Activated CD8-positive, alpha-beta memory T cell treated with anti-CD3 and anti-CD28 coated beads for 36 hours (primary cell): ENCODE measurements at regions not wholly inside any gene's neighbourhood (a gene's known extent, or its start where the extent isn't known, plus 50 kb on each side); places are given as distances from the start of the nearest gene placed in this dataset.

ENCODE experiments used
- CTCF ChIA-PET: fragments of 350-600 bp; sonication (Branson Sonifier 250); formaldehyde crosslinking; loops from one replicate; lab custom pipeline; 2021; ENCODE audit warnings: antibody characterized with exemption; lab: Charles Lee
- POLR2A ChIA-PET: fragments of 350-600 bp; sonication (Branson Sonifier 250); formaldehyde crosslinking; loops from one replicate; lab custom pipeline; 2021; ENCODE audit warnings: antibody characterized with exemption; lab: Charles Lee

DNA sequence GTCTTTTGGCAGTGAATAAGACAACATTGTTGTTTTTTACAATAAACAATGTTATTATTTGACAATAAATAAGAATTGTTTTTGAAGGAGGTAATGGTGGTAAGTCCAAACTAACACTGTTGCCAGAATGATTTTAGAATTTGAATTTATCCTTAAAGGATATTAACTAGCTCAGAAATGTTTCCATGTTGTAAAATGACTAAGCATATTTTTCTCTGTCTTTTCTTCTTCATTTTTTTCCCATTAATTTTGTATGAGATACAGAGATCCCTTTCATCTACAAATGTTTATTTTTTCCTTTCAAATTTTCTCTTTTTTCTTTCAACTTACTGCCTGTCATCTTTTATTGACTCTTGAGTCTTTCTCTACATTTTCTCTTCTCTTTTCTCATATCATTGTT, 66.5 kb upstream of the DOCK10 start:
- CTCF ChIA-PET, result no interaction called here
- POLR2A ChIA-PET, result no interaction called here

DNA sequence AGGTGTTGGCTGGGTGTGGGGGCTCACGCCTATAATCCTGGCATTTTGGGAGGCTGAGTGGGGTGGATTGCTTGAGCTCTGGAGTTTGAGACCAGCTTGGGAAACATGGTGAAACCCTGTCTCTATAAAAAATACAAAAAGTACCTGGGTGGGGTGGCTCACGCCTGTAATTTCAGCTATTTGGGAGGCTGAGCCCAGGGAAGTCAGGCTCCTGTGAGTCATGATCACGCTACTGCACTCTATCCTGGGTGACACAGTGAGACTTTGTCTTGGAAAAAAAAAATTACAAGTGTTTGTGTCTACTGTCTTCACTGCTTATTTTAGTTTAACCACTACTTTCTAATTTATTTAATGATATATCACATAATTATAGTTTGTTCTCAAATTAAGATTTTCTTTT, 62.7 kb upstream of the DOCK10 start:
- ChIA-PET CTCF (no interaction called here), POLR2A (no interaction called here)

DNA sequence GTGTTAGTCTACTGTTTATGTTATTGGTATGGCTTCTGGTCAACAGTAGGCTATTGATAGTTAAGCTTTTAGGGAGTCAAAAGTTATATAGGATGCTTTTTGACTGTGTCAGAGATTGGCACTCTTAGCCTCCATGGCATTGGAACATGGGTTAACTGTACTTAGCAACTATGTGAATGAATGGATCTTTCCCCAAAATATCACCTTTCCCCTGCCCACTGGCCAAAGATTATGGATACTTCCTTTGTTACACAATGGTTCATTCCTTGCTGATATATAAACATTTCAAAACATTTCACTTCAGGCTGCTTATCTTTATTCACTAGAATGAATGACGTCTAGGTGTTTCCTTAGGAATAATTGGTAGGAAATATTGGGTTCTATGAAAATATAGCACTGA, 62.1 kb upstream of the DOCK10 start:
- ChIA-PET POLR2A (no interaction called here), CTCF (no interaction called here)

DNA sequence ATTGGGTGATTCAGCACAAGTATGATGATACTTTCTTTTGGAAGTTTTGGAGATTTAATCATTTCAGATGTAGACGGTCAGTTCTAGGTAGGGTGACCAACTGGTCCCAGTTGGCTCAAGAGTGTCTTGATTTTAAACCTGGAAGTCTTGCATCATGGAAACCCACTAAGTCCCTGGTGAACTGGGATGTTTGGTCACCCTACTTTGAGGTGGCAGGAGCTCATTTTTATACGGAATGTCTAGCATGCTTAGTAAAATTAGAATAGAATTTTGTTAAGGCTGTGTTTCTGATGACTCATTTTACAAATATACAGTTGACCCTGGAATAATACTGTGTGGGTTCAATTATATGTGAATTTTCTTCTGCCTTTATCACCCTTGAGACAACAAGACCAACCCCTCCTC, 61.5 kb upstream of the DOCK10 start:
- ChIA-PET CTCF (no interaction called here), POLR2A (no interaction called here)

DNA sequence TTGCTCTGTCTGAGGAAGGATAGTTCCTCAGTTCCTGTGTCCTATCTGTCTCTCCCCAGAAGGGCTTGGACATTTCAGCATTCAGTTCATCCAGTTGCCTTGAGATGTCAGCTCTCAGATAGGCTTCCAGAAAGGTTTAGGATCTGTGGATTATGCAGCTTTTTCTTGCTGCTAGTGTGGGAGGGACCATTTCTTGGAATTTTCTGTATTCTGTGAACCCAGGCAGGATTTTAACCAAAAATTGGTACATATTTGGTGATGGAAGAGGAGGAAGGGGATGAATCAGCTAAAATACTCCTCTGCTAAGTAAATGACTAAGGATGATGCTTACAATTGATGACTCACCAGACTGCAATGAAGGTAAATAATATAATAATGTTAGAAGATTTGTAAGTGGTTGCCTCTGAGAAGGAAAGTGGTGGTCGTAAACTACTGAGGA, 58.6 kb upstream of the DOCK10 start:
- ChIA-PET CTCF (no interaction called here), POLR2A (interaction anchor here (0.7 kb wide), 1 partner anchor 120 kb away, joined by 3 read pairs; no protein-coding TSS in a partner anchor)

DNA sequence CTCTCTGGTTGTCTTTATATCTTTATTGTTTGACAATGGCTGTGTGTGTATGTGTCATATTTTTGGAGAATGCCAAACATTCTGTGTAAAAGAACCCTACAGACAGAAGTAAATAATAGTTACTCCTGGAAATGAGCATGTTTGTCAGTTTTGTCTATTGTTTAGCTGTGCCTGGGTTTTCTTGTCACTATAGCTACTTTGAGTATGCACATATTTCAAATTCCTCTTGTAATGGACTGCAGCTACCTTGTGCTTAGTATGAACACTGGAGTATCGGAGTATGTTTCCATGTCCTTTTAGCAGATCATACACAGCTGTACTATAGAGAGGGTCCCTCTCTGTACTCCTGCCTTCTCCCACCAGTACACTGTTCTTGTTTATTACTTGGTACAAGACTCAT, 58.0 kb upstream of the DOCK10 start:
- POLR2A ChIA-PET, result no interaction called here
- CTCF ChIA-PET, result no interaction called here

DNA sequence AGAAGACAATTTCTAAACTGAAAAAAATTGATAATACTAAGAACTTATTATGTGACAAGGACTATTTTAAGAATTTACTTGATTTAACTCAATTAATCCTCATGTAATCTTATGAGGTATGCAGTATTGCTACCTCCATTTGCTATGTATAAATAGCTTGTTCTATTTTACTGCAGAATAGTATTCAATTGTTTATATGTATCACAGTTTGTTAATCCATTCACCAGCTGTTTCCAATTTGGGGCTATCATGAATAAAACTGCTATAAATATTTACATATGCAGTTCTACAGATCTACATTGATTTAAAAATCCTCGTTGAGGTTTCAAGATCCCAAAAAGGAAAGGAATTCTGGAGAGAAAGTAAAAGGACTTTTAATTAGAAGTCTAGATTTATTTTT, 54.8 kb upstream of the DOCK10 start:
- CTCF ChIA-PET, result no interaction called here
- POLR2A ChIA-PET, result no interaction called here
